GM21447 (cell line): ENCODE measurements at regions not wholly inside any gene's neighbourhood (a gene's known extent, or its start where the extent isn't known, plus 50 kb on each side); places are given as distances from the start of the nearest gene placed in this dataset.

Experiments
- ATAC-seq: cut with Tn5 transposase; IDR thresholded peaks from one replicate; pipeline ENCODE4 v1.9.1; 2021; ENCODE audit not compliant: unreplicated experiment

DNA sequence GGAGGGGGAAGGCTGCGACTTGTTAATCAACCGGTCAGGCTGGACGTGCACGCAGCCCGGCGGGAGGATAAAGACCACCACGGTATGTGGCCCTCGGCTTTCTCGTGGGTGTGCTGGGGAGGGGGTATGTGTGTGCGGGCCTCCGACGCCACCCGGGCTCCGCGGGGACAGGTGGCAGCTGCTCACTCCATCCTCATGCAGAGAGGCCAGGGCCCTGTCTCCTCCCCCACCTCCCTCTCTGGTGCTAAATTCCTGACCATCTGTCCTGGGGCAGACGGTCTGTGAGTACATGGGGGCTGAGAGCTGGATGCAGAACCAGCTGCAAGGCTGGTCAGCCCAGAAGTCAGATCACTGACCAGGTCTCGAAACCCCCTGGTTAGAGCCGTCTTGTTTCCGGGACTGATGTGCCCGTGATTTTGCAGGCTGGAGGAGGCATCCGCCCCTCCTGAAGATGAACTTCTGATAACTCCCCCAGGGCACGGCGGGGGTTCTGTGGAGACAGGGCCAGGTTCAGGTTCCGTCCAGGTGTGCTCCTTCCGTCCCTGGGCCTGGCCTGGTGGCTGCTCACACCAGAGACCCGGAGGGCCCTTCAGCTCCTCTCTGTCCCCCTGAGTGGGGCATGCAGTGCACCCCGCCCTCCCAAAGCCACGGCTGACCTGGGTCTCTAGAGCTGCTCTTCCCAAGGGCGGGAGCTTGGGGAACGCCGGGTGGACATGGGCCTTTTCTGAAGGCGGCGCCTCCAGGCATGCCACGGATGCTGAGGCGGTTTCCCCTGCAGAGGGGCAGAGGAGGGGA, 1119.7 kb downstream of the BRD1 start:
- no peak for ATAC-seq

DNA sequence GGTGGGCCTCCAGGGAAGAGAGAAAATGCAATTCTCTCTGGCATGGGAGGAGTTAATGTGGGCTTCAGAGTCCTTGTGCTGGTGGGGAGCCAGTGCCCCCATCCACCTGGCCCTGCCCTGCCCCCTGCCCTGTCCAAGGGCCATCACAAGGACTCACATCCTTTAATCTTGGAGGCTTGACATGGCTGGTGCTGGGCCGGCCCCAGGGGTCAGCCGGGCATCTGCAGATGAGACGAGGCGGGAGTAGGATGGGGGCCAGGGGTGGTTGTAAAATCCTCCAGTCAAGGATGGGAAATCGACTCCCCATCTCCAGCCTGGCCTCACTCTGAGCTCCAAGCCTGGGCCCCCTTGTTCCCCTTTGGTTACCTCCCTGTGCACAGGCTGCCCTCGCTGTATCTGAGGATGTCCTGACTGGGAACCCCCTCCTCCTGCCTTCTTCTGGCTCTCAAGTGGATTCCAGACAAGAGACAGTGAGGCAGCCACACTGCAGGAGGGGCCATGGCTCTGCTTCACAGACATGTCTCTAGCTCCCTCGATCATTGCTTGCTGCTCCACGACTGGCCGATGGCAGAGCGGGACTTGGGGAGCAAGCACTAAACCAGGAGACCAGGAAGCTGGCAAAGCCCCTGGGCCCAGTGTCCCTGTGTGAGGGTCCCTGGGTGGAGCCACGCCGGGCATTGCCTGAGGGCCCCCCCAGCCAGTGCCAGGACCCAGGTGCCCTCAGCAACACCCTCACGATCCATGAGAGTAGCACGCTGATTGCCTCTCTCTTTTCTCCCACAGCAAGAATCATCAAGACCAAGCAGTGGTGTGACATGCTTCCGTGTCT, 1120.5 kb downstream of the BRD1 start:
- ATAC-seq = no peak

DNA sequence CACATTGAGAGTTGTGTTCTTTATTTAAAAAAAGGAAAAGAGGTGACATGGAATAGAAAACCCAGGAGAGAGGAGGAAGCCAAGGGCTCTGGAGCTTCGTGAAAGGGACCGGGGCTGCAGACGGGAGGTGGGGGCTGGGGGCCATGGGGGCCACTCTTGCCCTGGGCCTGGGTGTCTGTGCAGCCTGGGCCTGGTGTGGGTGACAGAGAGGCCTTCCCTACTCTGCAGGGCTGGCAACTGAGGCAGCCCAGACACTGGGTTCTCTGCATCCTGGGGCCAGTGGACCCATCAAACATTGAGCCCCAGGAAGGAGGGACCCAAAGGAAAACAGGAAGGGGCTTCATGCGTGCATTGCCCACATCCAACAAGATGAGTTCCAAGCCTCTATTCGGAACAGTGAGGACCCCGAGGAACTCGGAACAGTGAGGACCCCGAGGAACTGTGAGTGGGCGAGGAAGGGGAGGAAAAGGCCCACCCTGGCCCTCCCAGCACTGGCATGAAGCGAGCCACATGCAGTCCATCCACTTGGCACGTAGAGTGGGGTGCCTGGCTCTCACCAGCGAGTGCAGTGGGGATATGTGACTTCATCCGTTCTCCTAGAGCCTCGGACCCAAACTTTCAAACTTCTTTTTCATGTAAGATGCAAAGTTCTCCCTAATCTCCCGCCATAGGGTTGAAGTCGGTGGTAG, 1121.6 kb downstream of the BRD1 start:
- ATAC-seq = no peak

DNA sequence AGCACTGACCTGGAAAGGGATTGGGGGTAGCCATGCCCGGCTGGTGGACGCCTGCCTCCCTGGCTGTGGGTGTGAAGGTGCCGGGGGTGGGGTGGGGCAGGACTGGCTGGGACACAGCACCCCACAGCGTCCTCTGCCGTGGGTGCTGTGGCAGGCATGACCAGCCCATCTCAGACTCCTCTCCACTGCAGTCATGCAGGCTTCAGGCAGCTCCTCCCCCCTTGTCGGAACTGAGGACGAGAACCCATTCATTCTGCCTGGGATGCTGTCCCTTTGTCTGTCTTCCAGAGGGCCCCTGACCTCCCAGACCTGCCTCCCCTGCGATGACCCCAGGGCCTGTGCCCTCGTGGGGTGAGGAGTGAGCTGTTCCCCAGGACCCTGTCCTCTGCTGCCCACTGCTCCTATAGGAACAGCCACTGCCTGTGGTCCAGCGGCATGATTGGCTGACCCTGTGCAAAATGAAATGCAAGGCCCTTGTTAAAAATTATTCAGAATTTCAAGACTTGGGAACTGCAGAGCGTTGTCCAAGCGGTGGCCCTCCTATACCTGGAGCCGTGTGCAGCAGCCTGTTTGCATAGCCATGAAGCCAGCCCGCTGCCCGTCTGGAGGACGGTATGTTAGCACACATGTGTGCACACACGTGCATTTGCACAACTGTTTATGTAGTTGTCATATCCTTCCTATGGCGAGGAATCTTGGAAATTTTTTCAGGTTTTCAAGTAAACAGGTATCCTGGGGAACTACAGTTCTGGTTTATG, 1122.3 kb downstream of the BRD1 start:
- ATAC-seq = no peak

DNA sequence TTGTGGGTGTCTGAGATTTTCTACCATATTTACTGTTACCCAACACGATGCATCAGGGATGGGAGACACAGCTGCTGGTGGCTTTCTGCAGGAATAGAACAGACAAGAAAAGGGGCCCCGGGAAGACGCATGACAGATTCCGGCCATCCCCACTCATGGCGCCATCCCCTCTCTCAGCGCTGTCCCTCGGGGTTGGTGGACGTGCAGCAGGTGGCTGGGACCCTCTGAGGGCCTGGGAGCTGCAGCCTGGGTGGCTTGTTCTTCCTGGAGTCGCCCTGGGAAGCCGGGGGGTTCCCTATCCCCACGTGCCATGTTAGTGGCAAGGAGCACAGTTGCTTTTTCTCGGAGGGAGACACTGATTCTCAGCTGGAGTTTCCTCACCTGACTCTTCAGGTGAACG, 1123.3 kb downstream of the BRD1 start:
- no peak for ATAC-seq

DNA sequence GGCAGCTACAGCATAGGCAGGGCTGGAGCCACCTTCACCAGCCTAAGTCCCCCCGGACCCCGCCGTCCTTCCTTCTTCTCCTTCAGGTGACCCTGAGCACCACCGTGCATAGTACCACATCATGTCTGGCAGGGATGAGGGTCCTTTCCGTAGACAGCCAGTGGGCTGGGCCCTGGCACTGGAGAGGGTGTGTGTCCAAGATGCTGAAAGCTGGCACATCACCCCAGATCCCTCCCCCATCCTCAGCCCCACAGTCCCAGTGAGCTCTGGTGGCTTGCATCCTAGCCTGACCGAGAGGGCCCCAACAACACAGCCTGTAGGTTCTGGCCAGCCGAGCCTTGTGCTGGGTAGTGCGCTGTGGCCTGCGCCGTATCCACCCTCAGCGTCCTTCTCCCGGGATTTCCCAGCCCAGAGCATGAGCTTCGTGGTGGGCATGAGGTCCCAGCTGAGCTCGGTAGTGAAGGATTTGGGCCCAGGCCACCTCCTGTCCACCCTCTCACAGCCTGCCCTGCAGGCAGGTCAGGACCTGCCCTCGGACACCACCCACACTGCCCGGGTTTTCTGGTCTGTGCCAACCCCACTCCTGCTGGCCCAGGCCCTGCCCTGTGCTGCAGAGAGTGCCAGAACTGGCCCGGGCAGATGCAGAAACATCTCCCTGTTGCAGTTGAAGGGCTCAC, 1124.3 kb downstream of the BRD1 start:
- no peak for ATAC-seq

DNA sequence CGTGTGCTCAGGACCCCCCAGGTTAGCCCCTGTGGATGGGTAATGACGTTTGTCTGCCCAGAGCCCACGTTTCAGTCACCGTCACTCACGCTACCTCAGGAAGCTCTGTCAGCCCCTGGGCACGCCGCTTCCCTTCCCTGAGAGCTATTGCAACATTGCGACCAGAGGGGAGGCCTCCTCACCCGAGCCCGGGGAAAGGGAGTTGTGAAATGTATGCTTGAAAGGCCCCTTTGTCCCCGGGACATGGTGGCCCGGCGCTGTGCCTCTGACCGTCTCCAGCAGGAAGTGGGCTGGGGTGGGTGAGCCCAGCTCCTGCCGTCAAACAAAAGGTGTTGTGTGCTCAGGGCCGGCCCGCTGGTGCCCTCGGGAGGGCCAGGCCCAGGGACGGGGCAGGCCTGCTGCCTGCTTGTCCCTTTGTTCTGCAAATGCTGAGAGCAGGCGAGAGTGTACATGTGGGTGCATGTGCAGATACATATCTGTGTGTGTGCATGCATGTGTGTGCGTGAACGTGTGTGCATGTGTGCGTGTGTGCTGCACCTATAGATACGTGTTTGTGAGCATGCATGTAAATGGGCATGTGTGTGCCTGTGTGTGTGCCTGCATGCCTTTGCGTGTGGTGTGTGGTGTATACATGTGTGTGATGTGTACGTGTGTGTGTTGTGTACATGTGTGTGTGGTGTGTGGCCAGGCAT, 1125.0 kb downstream of the BRD1 start:
- no peak for ATAC-seq

DNA sequence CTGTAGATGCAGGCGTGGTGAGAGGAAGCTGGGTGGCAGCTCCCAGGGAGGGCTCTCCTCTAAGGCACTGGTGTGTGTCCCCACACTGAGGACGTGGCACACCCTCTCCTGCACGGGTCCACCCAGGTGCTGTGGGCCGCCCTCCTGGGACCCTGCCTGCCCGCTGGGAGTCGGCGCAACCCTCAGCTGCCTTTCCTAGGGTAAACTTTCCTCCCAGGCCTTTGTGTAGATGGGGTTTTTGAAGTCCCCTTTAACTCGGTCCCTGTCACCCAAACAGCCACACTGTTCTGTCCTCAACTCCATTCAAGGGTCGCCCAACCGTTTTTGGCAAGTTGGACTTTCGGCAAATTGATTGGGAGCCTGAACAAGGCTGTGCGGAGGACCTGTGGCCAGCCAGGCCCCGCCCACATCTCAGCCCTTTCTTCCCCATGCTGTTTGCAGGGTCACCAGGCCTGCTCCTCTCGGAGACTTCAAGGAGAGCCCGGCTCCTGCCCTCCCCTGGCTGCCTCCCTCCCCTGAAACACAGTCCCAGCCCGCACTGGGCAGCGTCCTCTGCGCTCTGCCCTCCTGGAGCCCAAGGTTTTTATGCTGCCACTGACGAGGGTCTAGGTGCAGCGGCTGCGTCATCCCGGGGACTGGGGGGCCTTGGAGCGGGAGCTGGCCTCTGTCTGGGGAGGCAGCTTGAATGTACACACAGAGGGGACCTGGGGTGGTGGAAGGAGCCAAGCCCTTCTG, 1126.2 kb downstream of the BRD1 start:
- ATAC-seq = no peak

DNA sequence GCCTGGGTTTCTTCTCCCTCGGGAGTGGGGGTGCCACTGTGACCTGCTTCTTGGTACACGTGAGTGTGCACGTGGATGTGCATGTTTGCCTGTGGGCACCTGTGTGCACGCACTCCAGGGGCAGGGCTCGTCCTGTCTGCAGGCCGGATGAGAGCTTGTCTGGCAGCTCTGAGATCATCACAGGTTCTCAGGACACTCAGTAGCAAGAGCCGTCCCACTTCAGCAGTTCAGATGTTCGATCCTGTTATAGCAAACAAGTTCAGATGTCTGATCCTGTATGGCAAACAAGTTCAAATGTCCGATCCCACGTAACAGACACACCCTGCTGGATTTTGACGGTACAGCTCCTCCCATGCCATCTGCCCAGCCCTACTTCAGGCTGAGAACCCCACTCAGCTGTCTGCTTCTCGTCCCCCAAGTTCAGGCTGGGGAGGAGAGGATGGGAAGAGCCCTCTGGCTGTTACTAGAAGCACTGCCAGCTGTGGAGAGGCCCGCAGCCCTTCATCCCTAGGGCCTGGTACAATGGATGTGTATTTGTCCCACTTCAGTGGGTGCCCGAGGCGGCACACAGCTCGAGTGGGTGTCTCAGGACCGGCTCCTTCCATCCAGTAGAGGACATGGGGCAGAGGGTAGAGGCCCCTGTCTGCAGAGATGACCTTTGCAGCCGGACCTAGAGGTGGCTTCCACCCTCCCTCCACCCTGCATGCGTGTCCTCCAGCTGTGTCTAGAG, 1126.9 kb downstream of the BRD1 start:
- ATAC-seq = no peak

DNA sequence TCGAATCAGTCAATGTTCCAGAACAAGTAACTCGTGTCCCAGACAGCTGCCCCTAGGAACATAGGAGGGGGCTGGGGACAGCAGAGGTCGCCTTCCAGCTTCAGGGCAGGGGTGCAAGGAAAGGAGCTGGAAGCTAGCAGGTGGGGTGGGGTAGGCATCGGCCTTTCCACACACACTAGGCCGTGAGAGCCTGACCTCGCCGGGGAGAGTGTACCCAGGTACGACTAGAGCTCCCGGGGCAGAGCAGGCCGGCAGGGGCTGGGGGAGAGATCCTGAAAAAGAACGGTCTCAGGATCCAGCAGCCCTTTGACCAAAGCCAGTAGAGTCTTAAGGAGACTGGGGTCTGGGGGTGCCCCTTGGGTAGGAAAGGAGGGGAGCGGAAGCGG, 1127.5 kb downstream of the BRD1 start:
- ATAC-seq = no peak

DNA sequence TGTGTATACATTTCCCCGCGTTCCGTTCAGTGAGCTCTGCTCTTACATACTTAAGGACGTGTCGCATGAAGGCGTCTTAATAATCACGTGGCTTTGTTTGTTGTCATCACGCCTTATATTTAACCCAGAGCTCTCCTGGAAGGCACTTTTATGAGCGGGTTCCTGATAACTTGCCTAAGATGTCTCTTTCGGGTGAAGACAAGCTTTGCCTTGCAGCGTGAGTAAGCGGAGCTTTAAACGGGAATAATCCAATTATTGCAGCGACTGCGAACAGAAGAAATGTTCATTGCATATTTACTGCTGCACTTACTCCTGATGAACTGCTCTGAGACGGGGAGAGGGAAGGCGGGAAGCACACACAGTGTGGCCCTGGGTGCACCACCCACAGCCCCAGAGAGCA, 1128.2 kb downstream of the BRD1 start:
- ATAC-seq = no peak

DNA sequence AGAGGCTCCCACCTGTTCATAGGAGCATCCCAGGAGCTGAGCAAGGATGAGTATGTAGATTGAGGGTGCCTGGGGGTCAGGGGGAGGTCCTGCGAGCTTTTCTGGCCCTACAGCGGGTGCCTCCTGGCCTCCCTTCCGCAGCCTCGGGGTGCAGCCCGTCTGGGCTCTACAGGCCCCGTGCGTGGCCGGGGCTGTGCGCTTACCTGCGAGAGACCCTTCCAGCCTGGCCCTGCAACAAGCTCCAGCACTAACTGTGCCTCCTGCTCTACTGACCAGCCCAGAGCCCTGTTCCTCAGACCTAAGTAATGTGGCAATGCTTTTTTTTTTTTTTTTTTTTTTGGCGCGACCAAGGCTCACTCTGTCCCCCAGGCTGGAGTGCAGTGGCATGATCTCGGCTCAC, 1129.1 kb downstream of the BRD1 start:
- no peak for ATAC-seq

DNA sequence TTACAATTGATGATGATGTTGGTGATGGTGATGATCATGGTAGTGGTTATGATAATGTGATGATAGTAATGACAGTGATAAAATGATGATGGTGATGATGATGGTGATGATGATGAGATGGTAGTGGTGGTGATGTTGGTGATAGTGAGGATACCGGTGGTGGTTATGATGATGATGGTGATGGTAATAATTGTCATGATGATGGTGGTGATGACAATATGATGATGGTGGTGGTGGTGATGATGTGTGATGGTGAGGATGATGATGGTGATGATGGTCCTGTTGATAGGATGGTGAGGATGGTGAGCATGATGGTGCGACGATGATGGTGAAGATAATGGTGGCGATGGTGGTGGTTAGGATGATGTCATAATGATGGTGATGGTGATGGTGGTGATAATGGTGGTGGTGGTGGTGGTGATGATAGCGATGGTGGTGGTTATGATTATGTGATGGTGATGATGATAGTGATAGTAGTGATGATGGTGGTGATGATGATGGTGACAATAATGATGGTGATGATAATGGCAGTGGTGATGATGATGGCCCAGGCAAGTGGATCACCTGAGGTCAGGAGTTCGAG, 1129.9 kb downstream of the BRD1 start:
- ATAC-seq = no peak

DNA sequence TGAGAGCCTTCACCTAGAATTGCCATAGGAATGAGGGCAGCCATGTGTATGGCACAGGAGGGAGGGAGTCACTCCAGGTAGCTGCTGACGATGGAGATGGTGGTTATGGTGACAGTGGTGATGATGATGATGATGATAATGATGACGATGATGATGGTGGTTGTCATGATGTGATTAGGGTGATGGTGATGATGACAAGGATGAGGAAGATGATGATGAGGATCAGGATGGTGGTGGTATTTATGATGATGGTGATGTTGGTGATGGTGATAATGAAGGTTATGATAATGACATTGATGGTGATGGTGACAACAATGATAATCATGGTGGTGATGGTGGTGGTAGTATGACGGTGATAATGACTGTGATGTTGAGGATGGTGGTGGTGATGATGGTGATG, 1130.5 kb downstream of the BRD1 start:
- ATAC-seq = no peak

DNA sequence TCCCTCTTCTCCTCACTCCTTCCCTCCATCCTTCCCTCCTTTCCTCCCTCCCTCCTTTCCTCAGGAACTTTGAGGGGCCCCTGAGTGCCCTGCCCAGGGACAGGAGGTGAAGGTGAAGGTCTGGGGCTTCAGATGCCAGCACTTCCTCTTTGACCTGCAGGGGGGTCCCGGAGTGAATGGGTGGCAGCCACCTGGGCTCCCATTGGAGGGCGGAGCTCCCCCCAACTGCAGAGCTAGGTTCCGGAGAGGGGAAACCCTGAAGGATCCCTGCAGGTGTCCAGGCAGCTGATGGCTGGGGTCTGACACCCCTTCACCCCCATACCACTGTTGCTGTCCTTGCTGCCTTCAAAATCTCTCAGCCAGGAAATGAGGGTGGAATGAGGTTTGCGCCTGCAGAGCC, 1131.3 kb downstream of the BRD1 start:
- ATAC-seq = no peak

DNA sequence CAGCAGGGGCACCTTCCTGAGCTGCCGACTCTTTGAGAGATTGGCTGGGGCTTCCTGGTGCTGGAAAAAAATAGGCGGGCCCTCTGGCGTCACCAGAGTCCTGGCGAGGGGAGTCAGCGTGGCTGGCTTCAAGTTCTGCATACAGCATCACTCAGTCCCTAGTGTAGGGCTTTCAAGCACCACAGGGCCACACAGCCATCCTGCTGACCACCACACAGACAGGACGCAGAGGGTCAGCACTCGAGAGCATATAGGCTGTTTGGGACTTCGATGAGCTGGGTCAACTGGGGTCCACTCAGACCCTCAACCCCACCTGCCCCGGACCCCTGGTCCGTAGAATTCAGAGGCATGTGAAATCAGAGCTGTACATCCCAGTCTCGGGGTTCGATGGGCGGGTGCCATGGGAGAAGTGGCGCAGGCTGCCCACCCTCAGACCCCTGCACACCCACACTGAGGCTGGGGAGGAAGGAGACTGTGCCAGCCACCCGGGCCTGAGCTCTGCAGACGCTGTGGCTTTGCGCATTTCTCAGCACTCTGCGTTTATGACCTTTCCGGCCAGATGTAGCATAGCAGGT, 1131.9 kb downstream of the BRD1 start:
- ATAC-seq = no peak

DNA sequence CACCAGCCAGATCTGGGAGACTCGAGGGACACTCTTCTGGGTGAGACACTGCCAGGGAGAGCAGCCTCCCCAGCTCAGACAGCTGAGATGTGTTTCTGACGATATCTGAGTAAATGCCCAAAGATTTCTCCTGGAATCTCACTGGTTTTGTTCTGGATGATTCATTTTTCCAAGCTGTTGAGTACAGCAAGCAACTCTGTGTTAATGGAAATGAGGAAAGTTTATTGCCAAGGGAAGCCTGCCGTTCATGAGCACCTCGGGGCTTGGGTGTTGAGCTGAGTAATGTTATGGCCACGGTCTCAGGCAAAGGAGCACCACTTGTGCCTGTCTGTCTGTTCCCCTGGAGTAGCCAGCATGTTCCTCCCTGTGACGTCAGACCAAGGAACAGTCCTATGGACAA, 1132.4 kb downstream of the BRD1 start:
- ATAC-seq = no peak

DNA sequence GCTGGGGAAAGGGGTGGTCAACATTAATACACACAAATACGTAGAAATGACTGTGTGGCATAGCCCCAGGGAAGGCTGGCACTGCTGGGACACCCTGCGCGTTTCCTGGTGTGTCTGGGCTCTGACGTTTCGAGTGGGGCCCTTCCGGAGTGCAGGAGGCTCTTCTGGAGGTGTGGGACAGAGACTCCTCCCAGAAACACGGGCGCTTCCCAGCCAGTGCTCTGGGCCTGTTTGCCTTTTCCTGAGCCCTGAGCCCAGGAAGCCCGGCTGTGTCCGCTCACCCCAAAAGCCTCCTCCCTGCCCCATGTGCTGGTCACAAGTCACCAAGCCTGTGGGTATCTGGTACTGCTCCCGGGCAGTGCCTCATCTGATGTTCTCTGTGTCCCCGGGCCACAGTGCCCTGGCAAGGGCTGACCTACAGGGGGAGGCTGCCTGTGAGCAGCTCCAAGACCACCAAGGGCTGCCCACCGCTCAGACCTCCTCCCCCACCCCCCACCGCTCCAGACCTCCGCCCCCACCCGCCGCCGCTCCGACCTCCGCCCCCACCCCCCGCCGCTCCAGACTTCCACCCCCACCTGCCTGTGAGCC, 1133.3 kb downstream of the BRD1 start:
- no peak for ATAC-seq
